Amniotic epithelial cell (primary cell): ENCODE measurements at regions not wholly inside any gene's neighbourhood (a gene's known extent, or its start where the extent isn't known, plus 50 kb on each side); places are given as distances from the start of the nearest gene placed in this dataset.
A peak's percentile ranks its signal among the peaks of the same experiment; 100 is the strongest.

Experiments
- DNase-seq: peaks from one replicate; pipeline ENCODE4 v3.0.0-alpha.2; 2010; ENCODE audit warnings: low read depth

GRCh38 chr5:107216587-107216986 lies 454.1 kb downstream of the EFNA5 start:
- DNase-seq: no peak

GRCh38 chr5:107215611-107216010 lies 455.1 kb downstream of the EFNA5 start:
- peak; percentile 4 for DNase-seq

- DNase-seq: no peak
Observed at GRCh38 chr5:107213025-107213424, 457.7 kb downstream of the EFNA5 start.

- no peak for DNase-seq
Observed at GRCh38 chr5:107211630-107212029, 459.1 kb downstream of the EFNA5 start.

GRCh38 chr5:107208867-107209266 lies 461.9 kb downstream of the EFNA5 start:
- no peak for DNase-seq

- no peak for DNase-seq
Observed at GRCh38 chr5:107204413-107204812, 466.3 kb downstream of the EFNA5 start.

GRCh38 chr5:107203243-107203642 lies 467.5 kb downstream of the EFNA5 start:
- no peak for DNase-seq

- DNase-seq: no peak
Observed at GRCh38 chr5:107199756-107200155, 471.0 kb downstream of the EFNA5 start.

GRCh38 chr5:107196500-107197059 lies 474.2 kb downstream of the EFNA5 start:
- DNase-seq: no peak

- DNase-seq: no peak
Observed at GRCh38 chr5:107195890-107196395, 474.8 kb downstream of the EFNA5 start.

- DNase-seq: no peak
Observed at GRCh38 chr5:107184871-107185270, 485.9 kb downstream of the EFNA5 start.

GRCh38 chr5:107184066-107184465 lies 486.7 kb downstream of the EFNA5 start:
- DNase-seq: peak; percentile 1

- DNase-seq: no peak
Observed at GRCh38 chr5:107170620-107171019, 500.1 kb downstream of the EFNA5 start.

GRCh38 chr5:107169867-107170266 lies 500.9 kb downstream of the EFNA5 start:
- DNase-seq: no peak

- DNase-seq: no peak
Observed at GRCh38 chr5:107168848-107169752, 501.6 kb downstream of the EFNA5 start.

GRCh38 chr5:107168086-107168485 lies 502.7 kb downstream of the EFNA5 start:
- DNase-seq: no peak

GRCh38 chr5:107165296-107165695 lies 505.4 kb downstream of the EFNA5 start:
- no peak for DNase-seq

- DNase-seq: no peak
Observed at GRCh38 chr5:107157809-107158208, 512.9 kb downstream of the EFNA5 start.

- no peak for DNase-seq
Observed at GRCh38 chr5:107155707-107156106, 515.0 kb downstream of the EFNA5 start.

- DNase-seq: no peak
Observed at GRCh38 chr5:107154593-107154992, 516.1 kb downstream of the EFNA5 start.

GRCh38 chr5:107153283-107153682 lies 517.5 kb downstream of the EFNA5 start:
- DNase-seq: peak; percentile 40

- DNase-seq: no peak
Observed at GRCh38 chr5:107149243-107150005, 521.3 kb downstream of the EFNA5 start.

GRCh38 chr5:107147589-107147988 lies 523.1 kb downstream of the EFNA5 start:
- DNase-seq: no peak
